HAP-1 (cell line): ENCODE measurements at regions not wholly inside any gene's neighbourhood (a gene's known extent, or its start where the extent isn't known, plus 50 kb on each side); places are given as distances from the start of the nearest gene placed in this dataset.

ENCODE experiments used
- DNase-seq, 2 experiments: peaks; one replicate each; pipeline ENCODE4 v3.0.0-alpha.2; 2016 to 2020; ENCODE audit warnings: low spot score in 2 of 2
- H3K27me3 ChIP-seq: fragments of 250-450 bp; sonication (Bioruptor Pico); 2 replicates; pipeline ENCODE4 v1.5.1; 2020; ENCODE audit warnings: low read depth, mild to moderate bottlenecking, moderate library complexity
- H3K36me3 ChIP-seq: fragments of 250-450 bp; sonication (Bioruptor Pico); replicated peaks from 2 replicates; pipeline ENCODE4 v1.5.1; 2020; ENCODE audit warnings: mild to moderate bottlenecking
- H3K4me1 ChIP-seq: fragments of 250-450 bp; sonication (Bioruptor Pico); 2 replicates; pipeline ENCODE4 v1.5.1; 2020; ENCODE audit warnings: mild to moderate bottlenecking
- H3K4me3 ChIP-seq: fragments of 250-450 bp; sonication (Bioruptor Pico); 2 replicates; pipeline ENCODE4 v1.5.1; 2020; ENCODE audit warnings: mild to moderate bottlenecking, moderate library complexity
- H3K9me3 ChIP-seq: fragments of 250-450 bp; sonication (Bioruptor Pico); 2 replicates; pipeline ENCODE4 v1.5.1; 2020; ENCODE audit warnings: mild to moderate bottlenecking, moderate library complexity
- in situ Hi-C: fragments of 300-500 bp; cut with MboI; formaldehyde crosslinking; loops from 3 replicates; pipeline ENCODE4 v1.14.3; 2020; ENCODE audit warnings: low sequenced_read_pairs, inconsistent platforms, mixed read lengths

- H3K4me3 ChIP-seq = no peak overlapping the region
- no peak for DNase-seq
- no peaks in the 10 kb centered on the region for H3K27me3 ChIP-seq
- in situ Hi-C loops = no loop called here
- H3K9me3 ChIP-seq = no peaks in the 10 kb centered on the region
- no peaks in the 10 kb centered on the region for H3K4me1 ChIP-seq
- H3K36me3 ChIP-seq = no peaks in the 10 kb centered on the region
These were observed 408.8 kb upstream of the KIF2A start for GRCh38 chr5:61897251-61897650.

- no peaks in the 10 kb centered on the region for H3K36me3 ChIP-seq
- no peak overlapping the region for H3K4me3 ChIP-seq
- H3K4me1 ChIP-seq = peaks cover 8% of the 10 kb centered on the region; the same call in 1 of the 2 replicates
- in situ Hi-C loops = no loop called here
- no peaks in the 10 kb centered on the region for H3K27me3 ChIP-seq
- DNase-seq = no peak
- no peaks in the 10 kb centered on the region for H3K9me3 ChIP-seq
These were observed 404.0 kb upstream of the KIF2A start for GRCh38 chr5:61901997-61902396.

- Histone ChIP-seq H3K36me3 (no peaks in the 10 kb centered on the region), H3K4me3 (no peak overlapping the region), H3K4me1 (peaks cover 8% of the 10 kb centered on the region; the same call in 1 of the 2 replicates), H3K27me3 (no peaks in the 10 kb centered on the region), H3K9me3 (no peaks in the 10 kb centered on the region)
- in situ Hi-C loops = no loop called here
- DNase-seq = no peak
These were observed 401.3 kb upstream of the KIF2A start for GRCh38 chr5:61904730-61905129.

GRCh38 chr5:61905613-61906012 is 400.4 kb upstream of the KIF2A start:
- no peaks in the 10 kb centered on the region for H3K9me3 ChIP-seq
- peaks cover 8% of the 10 kb centered on the region; the same call in 1 of the 2 replicates for H3K4me1 ChIP-seq
- no peak overlapping the region for H3K4me3 ChIP-seq
- no peaks in the 10 kb centered on the region for H3K27me3 ChIP-seq
- no peaks in the 10 kb centered on the region for H3K36me3 ChIP-seq
- in situ Hi-C loops = no loop called here
- DNase-seq = peak in 1 of 2 experiments; percentile 27

DNA sequence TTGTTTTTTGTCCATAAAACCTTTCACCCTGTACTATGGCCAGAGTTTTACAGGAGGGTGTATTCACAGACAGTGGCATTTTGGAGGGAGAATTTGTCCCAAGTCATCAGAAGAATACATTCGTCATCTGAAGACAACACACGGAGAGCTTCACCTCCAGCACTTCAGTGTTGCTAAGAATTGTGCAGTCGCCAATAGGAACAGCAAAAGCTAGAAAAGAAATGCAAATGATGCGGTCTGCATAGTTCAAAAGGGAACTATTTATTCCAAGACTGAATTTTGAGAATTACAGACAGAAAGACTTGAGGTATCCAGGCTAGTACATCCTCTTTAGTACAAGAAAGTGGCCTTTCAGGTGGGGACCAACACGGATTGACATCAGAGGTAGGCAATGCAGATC is 399.2 kb upstream of the KIF2A start:
- Histone ChIP-seq H3K4me3 (no peak overlapping the region), H3K9me3 (no peaks in the 10 kb centered on the region), H3K27me3 (no peaks in the 10 kb centered on the region), H3K4me1 (peaks cover 8% of the 10 kb centered on the region; the same call in 1 of the 2 replicates), H3K36me3 (no peaks in the 10 kb centered on the region)
- DNase-seq = no peak
- in situ Hi-C loops = no loop called here

- H3K4me3 ChIP-seq = no peak overlapping the region
- no peak for DNase-seq
- no peaks in the 10 kb centered on the region for H3K27me3 ChIP-seq
- 0 out of 2 replicates have a peak, but pooled peaks cover 4% of the 10 kb centered on the region for H3K9me3 ChIP-seq
- H3K36me3 ChIP-seq = no peaks in the 10 kb centered on the region
- in situ Hi-C loops = no loop called here
- H3K4me1 ChIP-seq = peaks cover 8% of the 10 kb centered on the region; the same call in 1 of the 2 replicates
These were observed 398.0 kb upstream of the KIF2A start for GRCh38 chr5:61907995-61908394.

DNA sequence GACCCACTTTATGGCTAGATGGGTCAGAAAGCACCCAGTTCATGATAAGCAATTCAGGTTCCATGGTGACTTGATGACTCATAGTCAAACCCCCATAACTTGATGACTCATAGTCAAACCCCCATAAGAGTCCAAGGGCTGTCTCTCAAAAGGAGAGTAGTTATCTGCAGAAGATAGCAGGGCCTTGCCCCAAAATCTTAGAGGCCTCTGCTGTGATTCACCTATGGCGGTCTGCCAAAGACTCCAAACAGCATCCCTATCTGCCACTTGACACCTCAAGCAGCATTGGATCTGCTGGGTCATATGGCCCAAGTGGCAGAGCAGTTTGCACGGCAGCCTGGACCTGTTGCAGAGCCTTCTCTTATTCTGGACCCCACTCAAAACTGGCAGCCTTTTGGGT is 395.2 kb upstream of the KIF2A start:
- no peaks in the 10 kb centered on the region for H3K36me3 ChIP-seq

DNA sequence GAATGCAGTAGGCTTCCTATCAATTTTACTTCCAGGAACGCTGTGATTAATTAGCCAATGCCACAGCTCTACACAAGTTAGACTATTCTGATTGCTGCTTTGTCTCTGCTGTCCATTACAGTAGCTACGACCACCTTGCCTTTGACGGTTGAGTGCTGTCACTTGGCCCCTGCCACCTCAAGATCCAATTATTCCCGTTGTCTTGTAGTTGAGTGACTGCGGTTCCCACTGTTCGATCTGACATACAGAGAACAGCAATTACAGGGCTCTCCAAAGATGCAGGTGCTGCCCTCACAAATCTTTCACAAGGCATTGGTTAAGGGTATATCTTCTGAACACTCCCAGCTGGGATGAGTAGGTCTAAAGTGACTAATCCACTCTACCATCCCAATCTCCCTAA is 393.4 kb upstream of the KIF2A start:
- H3K4me1 ChIP-seq = no peaks in the 10 kb centered on the region
- H3K4me3 ChIP-seq = no peak overlapping the region
- in situ Hi-C loops = no loop called here
- no peaks in the 10 kb centered on the region for H3K36me3 ChIP-seq
- DNase-seq = no peak
- H3K27me3 ChIP-seq = no peaks in the 10 kb centered on the region
- H3K9me3 ChIP-seq = 0 out of 2 replicates have a peak, but pooled peaks cover 4% of the 10 kb centered on the region

More for the DNA sequence above, 395.2 kb upstream of the KIF2A start:
- H3K27me3 ChIP-seq = no peaks in the 10 kb centered on the region
- in situ Hi-C loops = no loop called here
- H3K9me3 ChIP-seq = 0 out of 2 replicates have a peak, but pooled peaks cover 4% of the 10 kb centered on the region
- DNase-seq = no peak
- H3K4me1 ChIP-seq = peaks cover 2% of the 10 kb centered on the region; the same call in 1 of the 2 replicates
- H3K4me3 ChIP-seq = no peak overlapping the region

- in situ Hi-C loops = no loop called here
- 0 out of 2 replicates have a peak, but pooled peaks cover 4% of the 10 kb centered on the region for H3K9me3 ChIP-seq
These were observed 390.4 kb upstream of the KIF2A start for GRCh38 chr5:61915646-61916045.

GRCh38 chr5:61916621-61917620 is 389.1 kb upstream of the KIF2A start:
- Histone ChIP-seq H3K4me3 (no peak overlapping the region), H3K4me1 (no peaks in the 10 kb centered on the region; the same call in 1 of the 2 replicates), H3K27me3 (no peaks in the 10 kb centered on the region), H3K36me3 (no peaks in the 10 kb centered on the region), H3K9me3 (0 out of 2 replicates have a peak, but pooled peaks cover 4% of the 10 kb centered on the region)
- no peak for DNase-seq
- in situ Hi-C loops = no loop called here

More at GRCh38 chr5:61915646-61916045, 390.4 kb upstream of the KIF2A start:
- no peaks in the 10 kb centered on the region for H3K27me3 ChIP-seq
- H3K4me1 ChIP-seq = no peaks in the 10 kb centered on the region; the same call in 1 of the 2 replicates
- H3K4me3 ChIP-seq = no peak overlapping the region
- DNase-seq = no peak
- H3K36me3 ChIP-seq = no peaks in the 10 kb centered on the region

DNA sequence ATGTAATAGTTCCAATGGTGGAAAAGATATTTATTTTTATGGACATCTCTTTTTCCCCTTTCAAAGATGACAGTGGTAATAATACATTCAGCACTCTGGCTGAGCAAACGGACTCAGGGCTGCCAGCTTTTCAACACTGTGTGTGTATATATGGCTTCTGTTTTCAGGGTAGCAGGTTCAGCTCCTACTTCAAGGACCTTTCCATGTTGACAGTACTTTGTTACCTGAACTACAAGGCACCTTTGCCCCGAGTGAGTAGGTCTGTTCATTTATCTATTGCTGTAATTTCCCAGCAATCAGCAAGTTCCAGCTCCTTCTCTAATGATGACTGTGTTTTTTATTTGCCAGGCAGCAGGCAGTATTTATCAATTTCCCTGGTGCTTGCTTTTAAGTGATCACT is 387.4 kb upstream of the KIF2A start:
- Histone ChIP-seq H3K4me1 (peaks cover 12% of the 10 kb centered on the region), H3K27me3 (no peaks in the 10 kb centered on the region), H3K9me3 (no peaks in the 10 kb centered on the region), H3K4me3 (no peak overlapping the region), H3K36me3 (no peaks in the 10 kb centered on the region)
- no peak for DNase-seq
- in situ Hi-C loops = no loop called here

DNA sequence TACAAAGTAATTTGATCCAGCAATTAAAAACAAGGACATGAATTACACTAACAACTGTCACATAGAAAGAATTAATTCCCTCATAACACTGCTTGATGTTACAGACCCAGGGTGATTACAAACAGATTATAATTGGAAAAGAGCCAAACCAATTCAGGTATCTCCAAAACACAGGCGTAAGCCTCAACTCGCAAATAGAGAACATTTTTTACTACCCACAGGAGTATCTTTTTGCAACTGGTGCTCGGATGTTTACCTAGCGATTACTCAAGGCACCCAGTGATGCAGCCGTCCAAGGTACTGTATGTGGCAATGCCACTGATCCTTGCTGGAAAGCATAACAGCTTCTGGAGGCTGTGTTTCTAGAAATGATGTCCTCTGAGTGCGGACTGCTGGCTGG is 386.1 kb upstream of the KIF2A start:
- in situ Hi-C loops = no loop called here
- DNase-seq = no peak
- Histone ChIP-seq H3K27me3 (no peaks in the 10 kb centered on the region), H3K36me3 (no peaks in the 10 kb centered on the region), H3K4me1 (peaks cover 20% of the 10 kb centered on the region), H3K4me3 (no peak overlapping the region), H3K9me3 (no peaks in the 10 kb centered on the region)

DNA sequence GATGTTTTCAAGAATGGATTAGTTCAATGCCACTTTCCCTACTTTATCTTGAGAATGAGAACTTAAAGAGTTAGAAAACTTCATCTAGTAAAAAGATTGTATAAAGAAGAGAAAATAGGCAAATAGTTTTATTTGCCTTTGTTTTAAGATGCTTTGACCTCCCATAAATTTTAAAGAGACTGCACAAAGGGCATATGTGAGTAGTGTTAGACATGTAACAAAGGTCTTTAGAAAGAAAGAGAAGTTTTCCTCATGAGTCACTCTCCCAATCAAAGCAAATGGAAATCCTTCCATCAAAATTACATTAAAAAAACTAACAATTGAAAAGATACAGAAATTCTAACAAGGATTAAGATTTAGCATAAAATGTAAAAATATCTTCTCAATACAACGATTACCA is 381.8 kb upstream of the KIF2A start:
- no peaks in the 10 kb centered on the region; the same call in 1 of the 2 replicates for H3K9me3 ChIP-seq
- in situ Hi-C loops = no loop called here
- H3K36me3 ChIP-seq = no peaks in the 10 kb centered on the region
- H3K27me3 ChIP-seq = no peaks in the 10 kb centered on the region
- DNase-seq = peak in 1 of 2 experiments; percentile 90
- H3K4me3 ChIP-seq = no peak overlapping the region
- peaks cover 25% of the 10 kb centered on the region for H3K4me1 ChIP-seq

DNA sequence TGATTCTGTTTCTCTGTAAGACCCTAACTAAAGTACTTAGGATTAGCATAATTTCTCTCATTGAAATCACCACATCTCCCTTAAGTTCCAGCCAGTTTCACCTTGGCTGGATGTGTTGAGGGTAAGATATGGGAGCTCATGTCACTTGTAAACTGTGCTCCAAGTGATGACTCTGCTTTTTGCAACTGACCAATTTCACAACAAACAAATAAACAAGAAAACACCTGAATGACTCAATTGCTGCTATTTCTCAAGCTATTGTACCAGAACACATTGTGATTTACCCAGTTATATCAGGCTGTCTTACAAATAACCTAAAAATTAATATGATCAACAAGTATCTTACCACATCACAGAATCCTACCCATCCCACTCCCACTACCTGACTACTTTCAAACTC is 379.1 kb upstream of the KIF2A start:
- peaks cover 25% of the 10 kb centered on the region for H3K4me1 ChIP-seq
- H3K9me3 ChIP-seq = no peaks in the 10 kb centered on the region; the same call in 1 of the 2 replicates
- no peaks in the 10 kb centered on the region for H3K27me3 ChIP-seq
- H3K4me3 ChIP-seq = no peak overlapping the region
- in situ Hi-C loops = no loop called here
- no peak for DNase-seq
- no peaks in the 10 kb centered on the region for H3K36me3 ChIP-seq
